Dermis blood vessel endothelial cell (primary cell): ENCODE measurements at regions not wholly inside any gene's neighbourhood (a gene's known extent, or its start where the extent isn't known, plus 50 kb on each side); places are given as distances from the start of the nearest gene placed in this dataset.

Source experiments
- DNase-seq: peaks from one replicate; pipeline ENCODE4 v3.0.0; 2010

GRCh38 chr6:90816764-90817163 is 229.9 kb upstream of the MAP3K7 start:
- DNase-seq = no peak

- DNase-seq = no peak
Measured at GRCh38 chr6:90811596-90812226, 224.8 kb upstream of the MAP3K7 start.

- no peak for DNase-seq
Measured at GRCh38 chr6:90809035-90809434, 222.2 kb upstream of the MAP3K7 start.

- DNase-seq = no peak
Measured at GRCh38 chr6:90807791-90808701, 221.2 kb upstream of the MAP3K7 start.

- no peak for DNase-seq
Measured at GRCh38 chr6:90805619-90806155, 218.8 kb upstream of the MAP3K7 start.

- no peak for DNase-seq
Measured at GRCh38 chr6:90803956-90804355, 217.1 kb upstream of the MAP3K7 start.

GRCh38 chr6:90795078-90795477 is 208.2 kb upstream of the MAP3K7 start:
- no peak for DNase-seq

- no peak for DNase-seq
Measured at GRCh38 chr6:90793771-90794170, 206.9 kb upstream of the MAP3K7 start.

GRCh38 chr6:90790696-90791095 is 203.8 kb upstream of the MAP3K7 start:
- no peak for DNase-seq

- DNase-seq = no peak
Measured at GRCh38 chr6:90790058-90790457, 203.2 kb upstream of the MAP3K7 start.

GRCh38 chr6:90788781-90789180 is 201.9 kb upstream of the MAP3K7 start:
- no peak for DNase-seq

GRCh38 chr6:90787446-90787845 is 200.6 kb upstream of the MAP3K7 start:
- DNase-seq = no peak

GRCh38 chr6:90780778-90781177 is 193.9 kb upstream of the MAP3K7 start:
- no peak for DNase-seq

- DNase-seq = no peak
Measured at GRCh38 chr6:90780141-90780540, 193.3 kb upstream of the MAP3K7 start.

- DNase-seq = no peak
Measured at GRCh38 chr6:90778417-90779203, 191.7 kb upstream of the MAP3K7 start.

GRCh38 chr6:90770778-90771177 is 183.9 kb upstream of the MAP3K7 start:
- DNase-seq = no peak

GRCh38 chr6:90765895-90766294 is 179.0 kb upstream of the MAP3K7 start:
- DNase-seq = no peak

GRCh38 chr6:90765491-90765890 is 178.6 kb upstream of the MAP3K7 start:
- no peak for DNase-seq

- no peak for DNase-seq
Measured at GRCh38 chr6:90764001-90764400, 177.1 kb upstream of the MAP3K7 start.

GRCh38 chr6:90759664-90760063 is 172.8 kb upstream of the MAP3K7 start:
- DNase-seq = no peak

- DNase-seq = no peak
Measured at GRCh38 chr6:90758741-90759140, 171.9 kb upstream of the MAP3K7 start.

GRCh38 chr6:90753820-90754643 is 167.2 kb upstream of the MAP3K7 start:
- no peak for DNase-seq
